ENCODE measurements at regions not wholly inside any gene's neighbourhood (a gene's known extent, or its start where the extent isn't known, plus 50 kb on each side); places are given as distances from the start of the nearest gene placed in this dataset.

DNA sequence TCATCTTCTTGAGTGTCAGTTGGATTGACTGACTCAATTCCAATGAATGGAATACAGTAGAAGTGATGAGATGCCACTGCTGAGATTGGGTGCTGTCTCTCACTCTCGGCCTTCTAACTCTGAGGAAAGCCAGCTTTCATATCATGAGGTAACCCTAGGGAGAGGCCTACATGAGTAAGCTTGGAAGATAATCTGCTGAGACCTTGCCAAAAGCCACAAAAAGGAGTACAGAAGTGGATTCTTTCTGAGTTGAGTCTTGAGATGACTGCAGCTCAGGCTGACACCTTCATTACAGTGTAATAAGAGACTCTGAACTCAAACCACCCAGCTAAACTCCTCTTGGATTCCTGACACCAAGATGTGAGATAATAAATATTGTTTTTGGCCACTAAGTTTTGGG is 537.4 kb upstream of the MAGEB18 start:
- TF ChIP-seq SPI1 (IDR thresholded peaks at IDR 0.05; ENCODE audit: borderline replicate concordance, low read depth) (no peak), GABPA (IDR thresholded peaks at IDR 0.05; ENCODE audit: low read depth) (no peak), POLR2AphosphoS5 (IDR thresholded peaks at IDR 0.05; ENCODE audit: low read depth) (no peak), CTCF (IDR thresholded peaks at IDR 0.05; ENCODE audit: insufficient read depth, low read length) (no peak)
- TF ChIP-seq, protein P1, sequence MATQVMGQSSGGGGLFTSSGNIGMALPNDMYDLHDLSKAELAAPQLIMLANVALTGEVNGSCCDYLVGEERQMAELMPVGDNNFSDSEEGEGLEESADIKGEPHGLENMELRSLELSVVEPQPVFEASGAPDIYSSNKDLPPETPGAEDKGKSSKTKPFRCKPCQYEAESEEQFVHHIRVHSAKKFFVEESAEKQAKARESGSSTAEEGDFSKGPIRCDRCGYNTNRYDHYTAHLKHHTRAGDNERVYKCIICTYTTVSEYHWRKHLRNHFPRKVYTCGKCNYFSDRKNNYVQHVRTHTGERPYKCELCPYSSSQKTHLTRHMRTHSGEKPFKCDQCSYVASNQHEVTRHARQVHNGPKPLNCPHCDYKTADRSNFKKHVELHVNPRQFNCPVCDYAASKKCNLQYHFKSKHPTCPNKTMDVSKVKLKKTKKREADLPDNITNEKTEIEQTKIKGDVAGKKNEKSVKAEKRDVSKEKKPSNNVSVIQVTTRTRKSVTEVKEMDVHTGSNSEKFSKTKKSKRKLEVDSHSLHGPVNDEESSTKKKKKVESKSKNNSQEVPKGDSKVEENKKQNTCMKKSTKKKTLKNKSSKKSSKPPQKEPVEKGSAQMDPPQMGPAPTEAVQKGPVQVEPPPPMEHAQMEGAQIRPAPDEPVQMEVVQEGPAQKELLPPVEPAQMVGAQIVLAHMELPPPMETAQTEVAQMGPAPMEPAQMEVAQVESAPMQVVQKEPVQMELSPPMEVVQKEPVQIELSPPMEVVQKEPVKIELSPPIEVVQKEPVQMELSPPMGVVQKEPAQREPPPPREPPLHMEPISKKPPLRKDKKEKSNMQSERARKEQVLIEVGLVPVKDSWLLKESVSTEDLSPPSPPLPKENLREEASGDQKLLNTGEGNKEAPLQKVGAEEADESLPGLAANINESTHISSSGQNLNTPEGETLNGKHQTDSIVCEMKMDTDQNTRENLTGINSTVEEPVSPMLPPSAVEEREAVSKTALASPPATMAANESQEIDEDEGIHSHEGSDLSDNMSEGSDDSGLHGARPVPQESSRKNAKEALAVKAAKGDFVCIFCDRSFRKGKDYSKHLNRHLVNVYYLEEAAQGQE (IDR thresholded peaks at IDR 0.05; ENCODE audit: insufficient replicate concordance, low read depth): no peak
- Histone ChIP-seq H3K27ac (replicated peaks) (no peak overlapping the region), H3K4me3 (replicated peaks; ENCODE audit: insufficient read depth, low read length) (no peak overlapping the region), H3K27me3 (ENCODE audit: insufficient read depth, poor library complexity, severe bottlenecking) (no peaks in the 10 kb centered on the region)
- DNase-seq (ENCODE audit: low read depth in 1 of 2, low spot score in 1 of 2): no peak

DNA sequence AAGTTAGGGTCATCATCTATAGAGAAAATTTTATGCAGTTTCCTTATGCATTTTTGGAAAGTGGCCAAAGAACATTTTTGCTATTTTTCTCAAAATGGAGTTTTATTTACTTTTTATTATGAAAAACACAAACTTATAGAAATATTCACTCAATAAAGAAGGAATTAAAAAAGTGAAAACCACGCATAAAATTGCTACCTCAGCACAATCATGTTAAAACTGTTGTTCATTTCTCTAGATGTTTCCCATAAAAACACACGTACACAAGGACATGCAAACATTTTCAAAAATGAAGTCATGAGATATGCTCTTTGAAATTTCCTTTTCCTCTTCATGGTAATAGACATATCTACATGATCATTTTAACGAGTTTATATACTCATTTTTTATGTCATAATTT is 536.8 kb upstream of the MAGEB18 start:
- H3K4me3 ChIP-seq (replicated peaks; ENCODE audit: insufficient read depth, low read length): no peak overlapping the region
- H3K27me3 ChIP-seq (ENCODE audit: insufficient read depth, poor library complexity, severe bottlenecking): no peaks in the 10 kb centered on the region
- H3K27ac ChIP-seq (replicated peaks): no peak overlapping the region
- no peak for TF ChIP-seq CTCF (IDR thresholded peaks at IDR 0.05; ENCODE audit: insufficient read depth, low read length)
- TF ChIP-seq, protein P1 (IDR thresholded peaks at IDR 0.05; ENCODE audit: insufficient replicate concordance, low read depth): no peak
- no peak for TF ChIP-seq GABPA (IDR thresholded peaks at IDR 0.05; ENCODE audit: low read depth)
- no peak for TF ChIP-seq POLR2AphosphoS5 (IDR thresholded peaks at IDR 0.05; ENCODE audit: low read depth)
- TF ChIP-seq SPI1 (IDR thresholded peaks at IDR 0.05; ENCODE audit: borderline replicate concordance, low read depth): no peak
- DNase-seq (ENCODE audit: low read depth in 1 of 2, low spot score in 1 of 2): no peak

- Histone ChIP-seq H3K27ac (replicated peaks) (no peak overlapping the region), H3K27me3 (ENCODE audit: insufficient read depth, poor library complexity, severe bottlenecking) (no peaks in the 10 kb centered on the region), H3K4me3 (replicated peaks; ENCODE audit: insufficient read depth, low read length) (no peak overlapping the region)
- TF ChIP-seq SPI1 (IDR thresholded peaks at IDR 0.05; ENCODE audit: borderline replicate concordance, low read depth) (no peak), POLR2AphosphoS5 (IDR thresholded peaks at IDR 0.05; ENCODE audit: low read depth) (no peak), GABPA (IDR thresholded peaks at IDR 0.05; ENCODE audit: low read depth) (no peak), CTCF (IDR thresholded peaks at IDR 0.05; ENCODE audit: insufficient read depth, low read length) (no peak)
- TF ChIP-seq, protein P1 (IDR thresholded peaks at IDR 0.05; ENCODE audit: insufficient replicate concordance, low read depth): no peak
- no peak for DNase-seq (ENCODE audit: low read depth in 1 of 2, low spot score in 1 of 2)
These were observed 519.9 kb upstream of the MAGEB18 start for GRCh38 chrX:25618248-25618647.
